ENCODE measurements at regions not wholly inside any gene's neighbourhood (a gene's known extent, or its start where the extent isn't known, plus 50 kb on each side); places are given as distances from the start of the nearest gene placed in this dataset.
A peak's percentile ranks its signal among the peaks of the same experiment; 100 is the strongest.
"Not testable (repeated sequence)": the region's sequence is repeated elsewhere in the genome, so short reads cannot be mapped to it uniquely, and the experiment has no call there.

GRCh38 chr21:32823296-32823695, 51.7 kb upstream of the PAXBP1 start:
- DNase-seq = not testable (repeated sequence)

DNA sequence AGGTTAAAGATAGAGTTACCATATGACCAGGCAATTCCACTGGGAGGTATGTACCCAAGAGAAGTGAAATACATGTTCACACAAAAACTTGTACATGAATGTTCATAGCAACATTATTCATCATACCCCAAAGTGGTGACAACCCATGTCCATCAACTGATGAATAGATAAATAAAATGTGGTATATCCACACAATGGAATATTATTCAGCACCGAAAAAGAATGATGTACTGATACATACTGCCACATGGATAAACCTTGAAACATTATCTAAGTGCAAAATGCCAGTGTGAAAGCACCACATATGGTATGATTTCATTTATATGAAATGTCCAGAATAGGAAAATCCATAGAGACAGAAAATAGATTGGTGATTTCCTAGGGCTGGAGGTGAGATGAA, 53.4 kb upstream of the PAXBP1 start:
- DNase-seq = no peak

DNA sequence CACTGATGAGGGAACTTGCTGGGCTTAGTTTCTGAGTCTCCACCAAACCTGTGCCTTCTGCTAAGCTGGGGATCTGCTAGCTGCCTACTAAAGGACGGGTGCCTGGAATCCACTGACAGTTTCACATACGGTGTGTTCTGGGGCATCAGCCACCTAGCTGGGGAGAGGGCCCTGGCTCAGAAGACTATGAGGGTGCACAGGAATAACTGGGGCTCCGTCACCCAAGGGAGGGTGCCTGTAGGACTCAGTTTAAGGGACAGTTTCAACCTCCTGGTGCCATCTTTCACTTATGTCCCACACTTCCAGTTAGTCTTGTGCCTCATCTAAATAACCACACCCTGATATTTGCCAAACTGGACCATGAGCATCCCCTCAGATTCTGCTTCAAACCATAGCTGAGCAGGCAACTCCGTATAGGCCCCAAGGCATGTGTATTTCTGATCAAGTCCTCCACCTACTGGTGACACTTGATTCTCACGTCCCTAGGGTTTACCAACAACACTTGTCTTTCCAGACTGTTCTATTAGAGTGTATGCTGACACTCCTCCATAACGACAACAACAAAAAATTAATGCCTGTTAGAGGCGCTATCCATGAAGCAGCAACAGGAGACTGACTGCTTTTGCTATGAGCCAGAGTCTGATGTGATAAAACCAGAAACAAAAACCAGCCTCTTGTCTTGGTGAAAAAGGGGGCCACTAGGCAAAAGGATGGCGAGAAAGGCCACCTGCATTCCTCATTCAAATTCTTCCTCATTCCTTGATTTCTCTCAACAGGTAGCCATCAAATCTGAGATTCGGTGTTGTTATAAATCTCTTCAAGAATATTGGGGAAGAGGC, 55.0 kb upstream of the PAXBP1 start:
- DNase-seq = peak; percentile 75

- DNase-seq = no peak
Measured at GRCh38 chr21:32828908-32829307, 57.4 kb upstream of the PAXBP1 start.

DNA sequence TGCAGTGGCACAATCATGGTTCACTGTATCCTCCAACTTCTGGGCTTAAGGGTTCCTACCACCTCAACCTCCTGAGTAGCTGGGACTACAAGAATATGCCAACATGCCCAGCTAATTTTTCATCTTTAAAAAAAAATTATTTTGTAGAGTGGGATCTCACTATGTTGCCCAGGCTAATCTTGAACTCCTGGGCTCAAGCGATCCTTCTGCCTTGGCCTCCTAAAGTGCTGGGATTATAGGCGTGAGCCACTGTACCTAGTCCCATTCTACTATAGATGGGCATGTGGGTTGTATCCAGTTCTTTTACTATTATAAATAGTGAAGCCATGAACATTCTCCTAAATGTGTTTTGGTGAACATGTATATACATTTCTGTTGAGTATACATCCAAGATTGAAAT, 57.9 kb upstream of the PAXBP1 start:
- DNase-seq = no peak

- not testable (repeated sequence) for DNase-seq
Measured at GRCh38 chr21:32831779-32832178, 60.2 kb upstream of the PAXBP1 start.

DNA sequence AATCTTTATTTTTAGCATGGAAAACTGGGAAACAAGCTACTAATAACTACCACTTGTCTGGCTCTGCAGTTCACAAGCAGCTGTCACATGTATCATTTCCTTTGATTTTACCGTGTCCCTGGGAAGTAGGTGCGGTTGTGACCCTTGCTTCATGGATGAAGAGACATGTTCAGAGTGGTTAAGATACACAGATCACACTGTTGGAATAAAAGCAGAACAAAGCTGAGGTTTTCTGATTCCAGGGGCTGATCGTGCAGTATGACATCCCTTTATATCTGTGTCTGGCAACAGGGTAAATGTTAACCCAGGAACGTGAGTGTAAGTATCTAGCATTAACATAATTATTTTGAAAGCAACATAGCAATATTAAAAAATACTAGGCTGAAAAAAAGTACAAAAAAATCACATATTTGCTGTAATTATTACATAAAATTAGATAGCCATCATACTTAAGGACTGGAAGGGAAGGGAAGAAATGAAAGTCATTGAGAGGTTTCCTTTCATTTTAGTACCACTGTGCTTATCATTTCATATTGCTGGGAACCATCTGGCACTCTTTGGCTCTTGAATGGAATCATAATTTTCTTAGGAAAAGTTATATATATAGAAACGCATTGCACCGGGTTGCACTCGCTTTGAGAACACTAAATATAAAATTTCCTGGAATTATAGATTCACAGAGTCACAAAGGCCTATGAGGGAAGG, 62.8 kb upstream of the PAXBP1 start:
- no peak for DNase-seq

- DNase-seq = no peak
Measured at GRCh38 chr21:32834916-32835235, 63.3 kb upstream of the PAXBP1 start.

- DNase-seq = no peak
Measured at GRCh38 chr21:32842146-32842545, 70.6 kb upstream of the PAXBP1 start.

DNA sequence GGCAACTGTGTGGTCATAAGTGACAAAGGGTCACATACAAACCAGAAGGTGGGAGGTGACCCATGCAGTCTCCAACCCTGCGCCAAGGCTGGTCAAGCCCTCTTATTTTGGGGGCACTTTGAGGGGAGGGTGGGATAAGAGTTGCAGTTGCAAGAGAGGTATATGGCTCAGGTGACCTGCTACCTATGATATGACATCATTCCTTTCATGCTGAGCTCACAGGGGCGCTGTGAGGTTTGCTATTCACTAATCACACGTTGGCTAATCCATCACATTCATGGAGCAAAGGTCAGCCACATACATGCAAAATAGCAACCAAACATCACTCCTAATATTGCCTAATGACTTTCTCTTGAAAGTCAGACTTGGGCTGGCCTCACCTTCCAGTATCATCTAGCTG, 72.0 kb upstream of the PAXBP1 start:
- no peak for DNase-seq

DNA sequence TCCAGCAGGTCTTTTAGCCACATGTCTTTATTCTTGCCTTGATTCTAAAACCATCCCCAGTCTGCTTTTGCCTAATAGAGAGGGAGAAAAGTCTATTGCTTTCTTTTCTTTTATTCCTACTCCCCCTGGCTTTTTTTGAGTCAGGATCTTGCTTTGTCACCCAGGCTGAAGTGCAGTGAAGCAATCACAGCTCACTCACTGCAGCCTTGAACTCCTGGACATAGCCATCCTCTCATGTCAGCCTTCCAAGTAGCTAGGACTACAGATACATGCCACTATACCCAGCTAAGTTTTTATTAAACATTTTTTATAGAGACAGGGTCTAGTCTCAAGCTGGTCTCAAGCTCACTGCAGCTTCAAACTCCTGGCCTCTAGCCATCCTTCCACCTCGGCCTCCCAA, 72.5 kb upstream of the PAXBP1 start:
- no peak for DNase-seq

GRCh38 chr21:32844653-32845436, 73.3 kb upstream of the PAXBP1 start:
- peak; percentile 42 for DNase-seq

- no peak for DNase-seq
Measured at GRCh38 chr21:32858628-32859027, 87.1 kb upstream of the PAXBP1 start.

DNA sequence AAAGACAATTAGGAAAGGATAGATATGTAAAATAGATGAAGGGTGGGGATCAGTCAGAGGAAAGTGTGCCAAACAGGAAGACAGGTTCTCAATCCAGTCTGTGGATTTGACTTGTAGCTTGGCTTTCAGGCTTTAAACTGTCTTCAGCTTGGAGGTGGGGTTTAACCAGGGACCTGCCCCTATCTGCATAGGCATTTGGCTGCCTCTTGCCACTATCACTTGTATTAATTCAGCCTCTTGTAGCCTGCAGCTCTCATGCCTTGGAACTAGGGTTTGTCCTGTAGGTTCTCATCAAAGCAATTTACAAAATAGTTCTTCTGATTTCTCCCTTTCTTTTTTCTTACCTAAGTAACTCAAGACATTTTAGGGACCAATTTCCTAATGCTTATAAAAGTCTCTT, 88.8 kb upstream of the PAXBP1 start:
- DNase-seq = no peak

- DNase-seq = no peak
Measured at GRCh38 chr21:32861866-32862265, 90.3 kb upstream of the PAXBP1 start.

GRCh38 chr21:32867597-32867996, 96.0 kb upstream of the PAXBP1 start:
- DNase-seq = no peak

GRCh38 chr21:32868631-32869454, 97.3 kb upstream of the PAXBP1 start:
- DNase-seq = no peak

- no peak for DNase-seq
Measured at GRCh38 chr21:32869459-32869858, 97.9 kb upstream of the PAXBP1 start.

GRCh38 chr21:32876426-32876825, 104.9 kb upstream of the PAXBP1 start:
- no peak for DNase-seq

DNA sequence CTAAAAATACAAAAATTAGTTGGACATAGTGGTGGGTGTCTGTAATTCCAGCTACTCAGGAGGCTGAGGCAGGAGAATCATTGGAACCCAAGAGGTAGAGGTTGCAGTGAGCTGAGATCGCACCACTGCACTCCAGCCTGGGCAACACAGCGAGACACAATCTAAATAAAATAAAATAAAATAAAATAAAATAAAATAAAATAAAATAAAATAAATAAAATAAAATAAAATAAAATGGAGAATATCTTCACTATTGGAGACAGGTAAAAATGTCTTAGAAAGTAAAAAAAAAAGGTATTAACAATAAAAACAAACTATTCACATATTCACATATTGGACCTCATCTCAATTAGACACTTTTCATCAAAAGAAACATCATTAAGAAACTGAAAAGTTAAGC, 106.3 kb upstream of the PAXBP1 start:
- not testable (repeated sequence) for DNase-seq

DNA sequence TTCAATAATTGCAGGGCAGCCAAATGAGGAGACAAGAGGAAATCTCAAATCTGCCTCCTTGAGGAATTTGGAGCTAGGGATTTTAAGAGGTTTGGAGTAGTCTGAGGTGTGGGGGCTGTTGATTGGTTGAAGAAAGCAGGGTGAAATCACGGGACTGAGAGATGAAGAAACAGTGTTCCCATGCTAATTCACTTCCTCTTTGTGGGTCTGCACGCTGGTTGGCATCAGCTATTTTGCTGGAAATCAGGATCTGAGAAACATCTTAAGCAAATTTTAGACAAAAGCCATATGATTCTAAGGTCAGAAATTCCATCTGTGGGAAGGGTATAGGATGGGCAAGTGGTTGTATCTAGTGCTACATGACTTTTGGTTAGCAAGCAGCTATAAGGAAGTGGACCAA, 107.1 kb upstream of the PAXBP1 start:
- DNase-seq = no peak

DNA sequence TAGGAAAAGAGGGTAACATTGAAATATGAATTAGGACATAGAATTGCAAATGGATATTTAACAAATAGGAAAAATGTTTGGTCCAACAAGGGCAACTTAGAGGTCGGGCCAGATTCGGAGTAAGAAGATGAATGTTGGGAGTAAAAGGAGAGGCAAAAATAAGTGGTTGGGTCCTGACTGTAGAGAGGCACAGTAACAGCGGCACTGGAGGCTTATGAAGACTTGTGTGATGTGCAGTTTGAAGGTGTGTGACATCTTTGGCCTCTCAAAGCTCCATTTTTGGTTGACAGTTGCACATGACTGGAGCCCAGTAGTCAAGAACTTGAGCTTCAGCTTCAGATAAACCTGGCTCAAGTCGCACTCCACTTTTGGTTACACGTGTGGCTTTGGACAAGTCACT, 109.9 kb upstream of the PAXBP1 start:
- no peak for DNase-seq

GRCh38 chr21:32884062-32884461, 112.5 kb upstream of the PAXBP1 start:
- DNase-seq = no peak

Data from NCI-H1694 (cell line).